Left ventricle myocardium inferior (tissue), 1 donor: ENCODE measurements at regions not wholly inside any gene's neighbourhood (a gene's known extent, or its start where the extent isn't known, plus 50 kb on each side); places are given as distances from the start of the nearest gene placed in this dataset.

Experiments
- DNase-seq: peaks from one replicate; pipeline ENCODE4 v3.0.0-alpha.2; 2020
- H3K27ac ChIP-seq: fragments of 200-600 bp; replicated peaks from 2 replicates; pipeline ENCODE4 v1.8.0; 2021
- H3K27me3 ChIP-seq: fragments of 200-600 bp; 2 replicates; pipeline ENCODE4 v1.8.0; 2021; ENCODE audit warnings: low read depth
- H3K36me3 ChIP-seq: fragments of 200-600 bp; 2 replicates; pipeline ENCODE4 v1.8.0; 2021
- H3K4me1 ChIP-seq: fragments of 200-600 bp; 2 replicates; pipeline ENCODE4 v1.8.0; 2021
- H3K4me3 ChIP-seq: fragments of 200-600 bp; 2 replicates; pipeline ENCODE4 v1.8.0; 2021; ENCODE audit warnings: mild to moderate bottlenecking, moderate library complexity
- H3K9me3 ChIP-seq: fragments of 200-600 bp; replicated peaks from 2 replicates; pipeline ENCODE4 v1.8.0; 2021
- CTCF ChIP-seq: fragments of 200-600 bp; IDR thresholded peaks from 2 replicates; pipeline ENCODE4 v1.8.0; 2021; ENCODE audit warnings: antibody characterized with exemption, mild to moderate bottlenecking, borderline replicate concordance
- intact Hi-C: fragments of 100-400 bp; cut with micrococcal nuclease; formaldehyde crosslinking; loops from one replicate; pipeline ENCODE4 v1.11.0; 2022
- donor health status: DM: no; HTN: yes; CAD: no; lungs with severe emphysema.

GRCh38 chr11:104652996-104653395, 245.3 kb downstream of the CASP12 start:
- intact Hi-C loops: no loop called here
- H3K27ac ChIP-seq: no peak overlapping the region
- TF ChIP-seq CTCF: no peak
- peak overlapping the region; percentile 41 for H3K4me3 ChIP-seq
- H3K36me3 ChIP-seq: no peaks in the 10 kb centered on the region
- DNase-seq: no peak
- no peaks in the 10 kb centered on the region for H3K27me3 ChIP-seq
- H3K4me1 ChIP-seq: no peaks in the 10 kb centered on the region
- no peaks in the 10 kb centered on the region for H3K9me3 ChIP-seq

- H3K36me3 ChIP-seq: no peaks in the 10 kb centered on the region
- H3K4me1 ChIP-seq: no peaks in the 10 kb centered on the region
- H3K27me3 ChIP-seq: no peaks in the 10 kb centered on the region
- H3K4me3 ChIP-seq: no peak overlapping the region
- no peak overlapping the region for H3K27ac ChIP-seq
- no peak for DNase-seq
- no peaks in the 10 kb centered on the region for H3K9me3 ChIP-seq
- TF ChIP-seq CTCF: no peak
- intact Hi-C loops: no loop called here
Observed at GRCh38 chr11:104650234-104650633, 248.0 kb downstream of the CASP12 start.

DNA sequence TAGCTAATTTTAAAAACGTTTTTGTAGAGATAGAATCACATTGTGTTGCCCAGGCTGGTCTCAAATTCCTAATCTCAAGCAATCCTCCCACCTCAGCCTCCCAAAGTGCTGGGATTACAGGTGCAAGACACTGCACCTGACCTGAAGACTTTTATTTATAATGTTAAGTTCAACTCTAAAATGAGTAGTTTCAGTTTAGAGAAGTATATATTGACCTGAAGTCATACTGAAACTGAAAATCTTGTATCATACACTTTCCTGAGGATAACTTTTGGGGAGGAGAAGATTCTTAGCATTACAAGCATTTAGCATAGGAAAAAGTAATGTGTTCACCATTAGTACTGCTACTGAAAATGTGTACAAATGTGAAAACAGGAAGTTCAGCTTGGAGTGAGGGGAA, 249.3 kb downstream of the CASP12 start:
- DNase-seq: no peak
- Histone ChIP-seq H3K9me3 (no peaks in the 10 kb centered on the region), H3K4me3 (no peak overlapping the region), H3K36me3 (no peaks in the 10 kb centered on the region), H3K4me1 (no peaks in the 10 kb centered on the region), H3K27ac (no peak overlapping the region), H3K27me3 (no peaks in the 10 kb centered on the region)
- no peak for TF ChIP-seq CTCF
- intact Hi-C loops: no loop called here

DNA sequence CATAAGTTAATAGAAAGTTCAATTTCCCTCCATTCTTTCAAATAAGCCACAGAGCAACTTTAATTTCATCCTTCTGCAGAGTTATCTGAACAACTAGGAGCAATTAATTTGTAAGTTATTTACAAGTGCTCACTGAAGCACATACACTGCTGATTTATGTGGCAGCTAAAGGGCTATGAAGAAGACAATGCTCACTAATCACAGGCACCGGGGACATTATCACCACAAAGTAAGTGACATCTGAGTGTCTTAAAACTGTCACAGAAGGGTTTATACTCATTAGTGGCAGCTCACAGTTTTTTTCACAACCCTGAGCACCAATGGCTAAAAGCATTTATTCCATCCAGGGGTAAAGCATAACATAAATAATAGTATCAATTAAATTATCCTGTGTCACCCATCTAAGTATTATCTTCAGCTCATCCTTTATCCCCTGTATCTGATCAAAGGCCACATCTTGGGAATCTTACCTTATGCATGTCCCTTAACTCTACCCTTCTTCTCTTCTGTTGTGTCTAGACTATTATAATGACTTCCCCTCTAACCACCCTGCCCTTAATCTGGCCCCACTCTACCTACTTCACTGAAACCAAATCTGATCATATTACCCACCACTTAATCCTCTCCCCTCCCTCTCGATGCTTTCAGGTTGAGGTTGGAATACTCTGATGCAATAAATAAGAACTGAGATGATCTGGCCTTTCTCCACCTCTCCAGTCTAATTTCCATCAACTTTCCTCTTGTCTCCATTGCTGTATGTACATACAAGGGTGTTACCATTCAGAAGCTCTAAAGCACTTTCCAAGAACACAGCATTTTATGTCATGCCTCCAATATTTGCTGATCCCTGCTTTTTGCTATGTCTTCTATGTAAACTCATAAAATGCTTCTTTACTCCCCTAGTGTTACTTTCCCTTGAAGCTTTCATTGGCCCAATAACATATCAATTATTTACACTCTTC, 252.7 kb downstream of the CASP12 start:
- Histone ChIP-seq H3K27ac (no peak overlapping the region), H3K36me3 (no peaks in the 10 kb centered on the region)
- intact Hi-C loops: no loop called here

GRCh38 chr11:104637662-104638170, 260.5 kb downstream of the CASP12 start:
- Histone ChIP-seq H3K27ac (no peak overlapping the region), H3K27me3 (no peaks in the 10 kb centered on the region), H3K4me1 (no peaks in the 10 kb centered on the region), H3K4me3 (no peak overlapping the region), H3K36me3 (no peaks in the 10 kb centered on the region), H3K9me3 (no peaks in the 10 kb centered on the region)
- no peak for TF ChIP-seq CTCF
- intact Hi-C loops: no loop called here
- DNase-seq: no peak

More for the DNA sequence above, 252.7 kb downstream of the CASP12 start:
- Histone ChIP-seq H3K4me1 (no peaks in the 10 kb centered on the region), H3K9me3 (no peaks in the 10 kb centered on the region), H3K4me3 (no peak overlapping the region), H3K27me3 (no peaks in the 10 kb centered on the region)
- TF ChIP-seq CTCF: no peak
- no peak for DNase-seq
